ENCODE measurements at regions not wholly inside any gene's neighbourhood (a gene's known extent, or its start where the extent isn't known, plus 50 kb on each side); places are given as distances from the start of the nearest gene placed in this dataset.

GRCh38 chr6:108742041-108742440 lies 106.2 kb upstream of the ARMC2 start:
- intact Hi-C loops (cut with DNase I) = no loop called here

GRCh38 chr6:108744244-108744972 lies 103.8 kb upstream of the ARMC2 start:
- no peaks in the 10 kb centered on the region for H3K4me1 ChIP-seq
- no peaks in the 10 kb centered on the region for H3K9me3 ChIP-seq
- no peaks in the 10 kb centered on the region for H3K27me3 ChIP-seq
- H3K36me3 ChIP-seq = no peaks in the 10 kb centered on the region
- intact Hi-C loops (cut with DNase I) = no loop called here
- H3K27ac ChIP-seq = no peak overlapping the region
- no peak for DNase-seq
- H3K4me3 ChIP-seq (replicated peaks in 1 of 3) = no peak overlapping the region
- WGBS, 2 donors = 81 to 87% methylated on average over 8 of the region's 8 CpGs
- TF ChIP-seq POLR2A (IDR thresholded peaks at IDR 0.05) (no peak), CTCF (IDR thresholded peaks at IDR 0.05) (no peak)

More at GRCh38 chr6:108742041-108742440, 106.2 kb upstream of the ARMC2 start:
- no peak overlapping the region for H3K27ac ChIP-seq
- 76 to 79% methylated on average over 2 of the region's 2 CpGs for WGBS, 2 donors
- no peaks in the 10 kb centered on the region for H3K9me3 ChIP-seq
- no peaks in the 10 kb centered on the region for H3K36me3 ChIP-seq
- DNase-seq = no peak
- TF ChIP-seq CTCF (IDR thresholded peaks at IDR 0.05) = no peak
- TF ChIP-seq POLR2A (IDR thresholded peaks at IDR 0.05) = no peak
- no peak overlapping the region for H3K4me3 ChIP-seq (replicated peaks in 1 of 3)
- H3K4me1 ChIP-seq = no peaks in the 10 kb centered on the region
- no peaks in the 10 kb centered on the region for H3K27me3 ChIP-seq

- Histone ChIP-seq H3K4me3 (replicated peaks in 1 of 3) (no peak overlapping the region), H3K4me1 (no peaks in the 10 kb centered on the region), H3K9me3 (no peaks in the 10 kb centered on the region), H3K27ac (no peak overlapping the region), H3K36me3 (no peaks in the 10 kb centered on the region), H3K27me3 (no peaks in the 10 kb centered on the region)
- intact Hi-C loops (cut with DNase I) = no loop called here
- 85 to 94% methylated on average over 5 of the region's 5 CpGs for WGBS, 2 donors
- TF ChIP-seq POLR2A (IDR thresholded peaks at IDR 0.05) (no peak), CTCF (IDR thresholded peaks at IDR 0.05) (no peak)
- DNase-seq = no peak
These were observed 103.2 kb upstream of the ARMC2 start for GRCh38 chr6:108744996-108745395.

- Histone ChIP-seq H3K27ac (no peak overlapping the region), H3K36me3 (no peaks in the 10 kb centered on the region), H3K9me3 (no peaks in the 10 kb centered on the region), H3K27me3 (no peaks in the 10 kb centered on the region), H3K4me3 (replicated peaks in 1 of 3) (no peak overlapping the region), H3K4me1 (no peaks in the 10 kb centered on the region)
- TF ChIP-seq CTCF (IDR thresholded peaks at IDR 0.05) (no peak), POLR2A (IDR thresholded peaks at IDR 0.05) (no peak)
- no peak for DNase-seq
- 95 to 98% methylated on average over 2 of the region's 2 CpGs for WGBS, 2 donors
- intact Hi-C loops (cut with DNase I) = no loop called here
These were observed 102.4 kb upstream of the ARMC2 start for GRCh38 chr6:108745664-108746336.

- H3K27ac ChIP-seq = no peak overlapping the region
These were observed 101.9 kb upstream of the ARMC2 start for GRCh38 chr6:108746366-108746765.

More at GRCh38 chr6:108746366-108746765, 101.9 kb upstream of the ARMC2 start:
- intact Hi-C loops (cut with DNase I) = no loop called here
- no peaks in the 10 kb centered on the region for H3K36me3 ChIP-seq
- no peaks in the 10 kb centered on the region for H3K9me3 ChIP-seq
- no peaks in the 10 kb centered on the region for H3K4me1 ChIP-seq
- H3K27me3 ChIP-seq = no peaks in the 10 kb centered on the region
- no peak for TF ChIP-seq POLR2A (IDR thresholded peaks at IDR 0.05)
- DNase-seq = no peak
- H3K4me3 ChIP-seq (replicated peaks in 1 of 3) = no peak overlapping the region
- WGBS, 2 donors = 95 to 96% methylated on average over 5 of the region's 5 CpGs

Data from thyroid gland (tissue), 4 donors.